ENCODE measurements at regions not wholly inside any gene's neighbourhood (a gene's known extent, or its start where the extent isn't known, plus 50 kb on each side); places are given as distances from the start of the nearest gene placed in this dataset.
A peak's percentile ranks its signal among the peaks of the same experiment; 100 is the strongest.

GRCh38 chr17:6347776-6348175, 87.1 kb downstream of the AIPL1 start:
- 100% methylated on average over 1 of the region's 4 CpGs for WGBS (ENCODE audit: insufficient coverage, low lambda C conversion rate)
- no peak overlapping the region for H3K4me3 ChIP-seq (ENCODE audit: low read length)
- H3K27ac ChIP-seq (ENCODE audit: low read length) = no peak overlapping the region
- no peak for DNase-seq
- no peaks in the 10 kb centered on the region for H3K4me1 ChIP-seq (ENCODE audit: control insufficient read depth, insufficient read depth, low read length)
- H3K36me3 ChIP-seq (ENCODE audit: control insufficient read depth, insufficient read depth, low read length) = no peaks in the 10 kb centered on the region
- H3K9me3 ChIP-seq (ENCODE audit: control insufficient read depth, low read depth, low read length) = no peaks in the 10 kb centered on the region
- H3K27me3 ChIP-seq (ENCODE audit: control insufficient read depth, insufficient read depth, low read length) = no peaks in the 10 kb centered on the region

GRCh38 chr17:6346986-6347385, 87.9 kb downstream of the AIPL1 start:
- no peaks in the 10 kb centered on the region for H3K9me3 ChIP-seq (ENCODE audit: control insufficient read depth, low read depth, low read length)
- WGBS (ENCODE audit: insufficient coverage, low lambda C conversion rate) = no CpG with 5 or more reads among the region's 2 CpGs
- no peak overlapping the region for H3K27ac ChIP-seq (ENCODE audit: low read length)
- H3K27me3 ChIP-seq (ENCODE audit: control insufficient read depth, insufficient read depth, low read length) = no peaks in the 10 kb centered on the region
- no peaks in the 10 kb centered on the region for H3K36me3 ChIP-seq (ENCODE audit: control insufficient read depth, insufficient read depth, low read length)
- no peak for DNase-seq
- no peaks in the 10 kb centered on the region for H3K4me1 ChIP-seq (ENCODE audit: control insufficient read depth, insufficient read depth, low read length)
- H3K4me3 ChIP-seq (ENCODE audit: low read length) = no peak overlapping the region

DNA sequence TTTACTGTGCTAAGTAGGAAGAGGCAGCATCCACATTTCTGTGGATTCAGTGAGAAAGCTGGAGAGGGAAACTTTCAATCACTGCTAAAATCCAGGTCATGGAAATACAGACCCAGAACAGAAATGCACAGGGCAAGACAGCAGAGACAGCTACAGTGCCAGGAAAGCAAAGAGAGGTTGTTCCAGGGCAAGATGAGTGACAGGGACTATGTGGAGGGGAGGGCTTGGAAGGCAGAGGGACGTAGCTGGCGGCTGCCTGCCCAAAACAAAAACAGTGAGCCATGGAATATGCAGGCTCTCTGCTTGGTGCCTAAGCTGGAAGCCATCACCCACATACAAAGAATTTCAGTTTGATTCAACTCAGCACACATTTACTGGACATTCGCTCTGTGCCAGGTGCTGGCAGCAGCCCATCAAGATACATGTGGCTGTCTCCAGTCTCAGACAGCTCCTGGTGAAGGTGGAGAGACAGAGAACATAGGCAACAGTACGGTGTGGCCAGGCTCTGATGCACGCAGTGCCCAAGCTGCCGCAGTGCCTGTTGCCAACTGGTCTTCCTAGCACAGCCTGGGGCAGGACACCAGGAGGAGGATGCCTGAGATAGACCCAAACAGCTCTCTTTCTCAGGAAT, 88.7 kb downstream of the AIPL1 start:
- Histone ChIP-seq H3K4me3 (ENCODE audit: low read length) (no peak overlapping the region), H3K27me3 (ENCODE audit: control insufficient read depth, insufficient read depth, low read length) (no peaks in the 10 kb centered on the region), H3K27ac (ENCODE audit: low read length) (no peak overlapping the region), H3K4me1 (ENCODE audit: control insufficient read depth, insufficient read depth, low read length) (no peaks in the 10 kb centered on the region), H3K36me3 (ENCODE audit: control insufficient read depth, insufficient read depth, low read length) (no peaks in the 10 kb centered on the region), H3K9me3 (ENCODE audit: control insufficient read depth, low read depth, low read length) (no peaks in the 10 kb centered on the region)
- no CpG with 5 or more reads among the region's 6 CpGs for WGBS (ENCODE audit: insufficient coverage, low lambda C conversion rate)
- no peak for DNase-seq

DNA sequence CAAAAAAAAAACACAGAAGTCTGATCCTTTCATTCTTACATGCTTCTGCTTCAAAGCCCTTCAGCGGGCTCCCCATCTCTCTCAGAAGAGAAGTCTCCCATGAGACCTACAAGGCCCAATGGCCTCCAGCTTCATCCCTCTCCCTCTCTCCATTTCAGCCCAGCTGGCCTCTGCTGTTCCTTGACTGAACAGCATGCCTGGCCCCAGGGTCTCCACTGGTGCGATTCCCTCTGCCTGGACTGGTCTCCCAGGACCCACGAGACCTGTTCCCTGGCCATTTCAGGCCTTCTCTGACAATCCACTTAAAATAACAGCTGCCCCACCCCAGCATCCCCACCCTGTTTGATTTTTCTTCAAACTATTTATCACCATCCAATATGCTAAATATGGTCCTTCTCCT, 91.2 kb downstream of the AIPL1 start:
- no peak for DNase-seq
- no peaks in the 10 kb centered on the region for H3K9me3 ChIP-seq (ENCODE audit: control insufficient read depth, low read depth, low read length)
- H3K27ac ChIP-seq (ENCODE audit: low read length) = no peak overlapping the region
- no peak overlapping the region for H3K4me3 ChIP-seq (ENCODE audit: low read length)
- no peaks in the 10 kb centered on the region for H3K4me1 ChIP-seq (ENCODE audit: control insufficient read depth, insufficient read depth, low read length)
- no CpG with 5 or more reads among the region's 3 CpGs for WGBS (ENCODE audit: insufficient coverage, low lambda C conversion rate)
- no peaks in the 10 kb centered on the region for H3K36me3 ChIP-seq (ENCODE audit: control insufficient read depth, insufficient read depth, low read length)
- H3K27me3 ChIP-seq (ENCODE audit: control insufficient read depth, insufficient read depth, low read length) = no peaks in the 10 kb centered on the region

GRCh38 chr17:6343191-6343590, 91.7 kb downstream of the AIPL1 start:
- no peaks in the 10 kb centered on the region for H3K27me3 ChIP-seq (ENCODE audit: control insufficient read depth, insufficient read depth, low read length)
- no CpG with 5 or more reads among the region's 5 CpGs for WGBS (ENCODE audit: insufficient coverage, low lambda C conversion rate)
- DNase-seq = no peak

GRCh38 chr17:6340708-6341107, 94.2 kb downstream of the AIPL1 start:
- no CpG with 5 or more reads among the region's 7 CpGs for WGBS (ENCODE audit: insufficient coverage, low lambda C conversion rate)
- no peaks in the 10 kb centered on the region for H3K9me3 ChIP-seq (ENCODE audit: control insufficient read depth, low read depth, low read length)
- no peaks in the 10 kb centered on the region for H3K4me1 ChIP-seq (ENCODE audit: control insufficient read depth, insufficient read depth, low read length)
- H3K36me3 ChIP-seq (ENCODE audit: control insufficient read depth, insufficient read depth, low read length) = no peaks in the 10 kb centered on the region
- no peak overlapping the region for H3K4me3 ChIP-seq (ENCODE audit: low read length)
- H3K27me3 ChIP-seq (ENCODE audit: control insufficient read depth, insufficient read depth, low read length) = no peaks in the 10 kb centered on the region
- DNase-seq = no peak
- H3K27ac ChIP-seq (ENCODE audit: low read length) = no peak overlapping the region

More at GRCh38 chr17:6343191-6343590, 91.7 kb downstream of the AIPL1 start:
- H3K9me3 ChIP-seq (ENCODE audit: control insufficient read depth, low read depth, low read length) = no peaks in the 10 kb centered on the region
- H3K4me3 ChIP-seq (ENCODE audit: low read length) = no peak overlapping the region
- no peaks in the 10 kb centered on the region for H3K36me3 ChIP-seq (ENCODE audit: control insufficient read depth, insufficient read depth, low read length)
- H3K27ac ChIP-seq (ENCODE audit: low read length) = no peak overlapping the region
- H3K4me1 ChIP-seq (ENCODE audit: control insufficient read depth, insufficient read depth, low read length) = no peaks in the 10 kb centered on the region

GRCh38 chr17:6334386-6334785, 100.5 kb downstream of the AIPL1 start:
- no peaks in the 10 kb centered on the region for H3K4me1 ChIP-seq (ENCODE audit: control insufficient read depth, insufficient read depth, low read length)
- DNase-seq = no peak
- no peak overlapping the region for H3K4me3 ChIP-seq (ENCODE audit: low read length)
- WGBS (ENCODE audit: insufficient coverage, low lambda C conversion rate) = 66% methylated on average over 3 of the region's 5 CpGs
- no peak overlapping the region for H3K27ac ChIP-seq (ENCODE audit: low read length)
- no peaks in the 10 kb centered on the region for H3K36me3 ChIP-seq (ENCODE audit: control insufficient read depth, insufficient read depth, low read length)
- H3K9me3 ChIP-seq (ENCODE audit: control insufficient read depth, low read depth, low read length) = no peaks in the 10 kb centered on the region
- H3K27me3 ChIP-seq (ENCODE audit: control insufficient read depth, insufficient read depth, low read length) = no peaks in the 10 kb centered on the region

GRCh38 chr17:6330936-6331335, 104.0 kb downstream of the AIPL1 start:
- H3K36me3 ChIP-seq (ENCODE audit: control insufficient read depth, insufficient read depth, low read length) = no peaks in the 10 kb centered on the region
- no peaks in the 10 kb centered on the region for H3K9me3 ChIP-seq (ENCODE audit: control insufficient read depth, low read depth, low read length)
- no peak overlapping the region for H3K4me3 ChIP-seq (ENCODE audit: low read length)
- DNase-seq = no peak
- no CpG with 5 or more reads among the region's 2 CpGs for WGBS (ENCODE audit: insufficient coverage, low lambda C conversion rate)
- H3K27me3 ChIP-seq (ENCODE audit: control insufficient read depth, insufficient read depth, low read length) = no peaks in the 10 kb centered on the region
- H3K27ac ChIP-seq (ENCODE audit: low read length) = no peak overlapping the region
- H3K4me1 ChIP-seq (ENCODE audit: control insufficient read depth, insufficient read depth, low read length) = no peaks in the 10 kb centered on the region

DNA sequence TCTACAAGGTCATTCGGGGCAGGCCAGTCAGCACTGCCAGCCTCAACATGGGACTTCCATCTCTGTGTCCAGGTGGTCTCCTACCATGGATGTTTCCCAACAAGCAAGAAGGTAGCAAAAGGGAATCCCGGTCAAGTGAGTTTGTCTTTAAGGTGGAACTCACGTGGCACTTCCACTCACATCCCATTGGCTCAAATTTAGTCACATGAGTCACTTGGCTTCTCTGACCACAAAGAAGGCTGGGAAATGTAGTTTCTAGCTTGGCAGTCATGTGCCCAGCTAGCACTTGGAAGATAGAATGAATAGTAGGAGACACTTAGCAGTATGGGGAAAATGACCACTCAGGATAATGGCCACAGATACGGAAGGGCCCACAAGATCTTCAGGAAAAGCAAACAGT, 106.6 kb downstream of the AIPL1 start:
- Histone ChIP-seq H3K27ac (ENCODE audit: low read length) (no peak overlapping the region), H3K4me3 (ENCODE audit: low read length) (no peak overlapping the region), H3K36me3 (ENCODE audit: control insufficient read depth, insufficient read depth, low read length) (no peaks in the 10 kb centered on the region), H3K4me1 (ENCODE audit: control insufficient read depth, insufficient read depth, low read length) (no peaks in the 10 kb centered on the region), H3K27me3 (ENCODE audit: control insufficient read depth, insufficient read depth, low read length) (no peaks in the 10 kb centered on the region), H3K9me3 (ENCODE audit: control insufficient read depth, low read depth, low read length) (no peaks in the 10 kb centered on the region)
- DNase-seq = no peak
- 80% methylated on average over 1 of the region's 4 CpGs for WGBS (ENCODE audit: insufficient coverage, low lambda C conversion rate)

DNA sequence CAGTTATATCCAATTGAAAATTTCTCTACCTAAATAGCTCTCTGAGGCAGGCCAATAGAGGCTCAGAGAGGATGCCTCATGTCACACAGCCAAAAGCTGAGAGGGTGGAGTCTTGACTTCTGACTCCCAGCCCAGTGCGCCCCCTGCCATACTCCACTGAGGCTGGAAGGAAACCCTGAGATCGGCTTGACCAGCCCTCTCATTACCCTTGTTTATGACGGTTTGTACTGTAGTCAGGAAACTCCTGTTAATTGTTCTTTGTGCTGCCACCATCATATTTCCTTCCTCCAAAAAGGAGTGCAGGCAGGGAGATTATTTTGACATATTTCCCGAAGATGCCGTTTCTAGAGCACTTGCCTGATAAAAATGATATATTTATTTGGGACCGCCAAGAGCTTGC, 107.9 kb downstream of the AIPL1 start:
- peak in 1 of 2 donors; percentile 12 for DNase-seq
- WGBS (ENCODE audit: insufficient coverage, low lambda C conversion rate) = no CpG with 5 or more reads among the region's 6 CpGs
- H3K27ac ChIP-seq (ENCODE audit: low read length) = no peak overlapping the region

DNA sequence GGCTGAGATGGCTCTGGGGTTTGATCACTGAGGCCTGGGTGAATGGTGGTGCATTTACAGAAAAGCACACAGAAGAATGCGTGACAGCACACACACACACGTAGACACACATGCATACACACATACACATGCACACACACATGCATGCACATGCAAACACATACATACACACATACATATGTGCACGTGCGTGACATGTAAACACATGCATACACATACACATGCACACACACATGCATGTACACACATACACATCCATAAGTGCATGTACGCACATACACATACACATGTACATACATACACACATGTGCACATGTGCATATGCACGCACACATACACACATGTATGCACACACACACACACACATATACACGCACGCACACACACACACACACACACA, 108.4 kb downstream of the AIPL1 start:
- no peaks in the 10 kb centered on the region for H3K27me3 ChIP-seq (ENCODE audit: control insufficient read depth, insufficient read depth, low read length)
- no peaks in the 10 kb centered on the region for H3K36me3 ChIP-seq (ENCODE audit: control insufficient read depth, insufficient read depth, low read length)
- no peak overlapping the region for H3K4me3 ChIP-seq (ENCODE audit: low read length)
- WGBS (ENCODE audit: insufficient coverage, low lambda C conversion rate) = no CpG with 5 or more reads among the region's 8 CpGs
- no peaks in the 10 kb centered on the region for H3K9me3 ChIP-seq (ENCODE audit: control insufficient read depth, low read depth, low read length)
- H3K27ac ChIP-seq (ENCODE audit: low read length) = no peak overlapping the region
- no peak for DNase-seq
- no peaks in the 10 kb centered on the region for H3K4me1 ChIP-seq (ENCODE audit: control insufficient read depth, insufficient read depth, low read length)

More for the DNA sequence above, 107.9 kb downstream of the AIPL1 start:
- Histone ChIP-seq H3K9me3 (ENCODE audit: control insufficient read depth, low read depth, low read length) (no peaks in the 10 kb centered on the region), H3K4me3 (ENCODE audit: low read length) (no peak overlapping the region), H3K27me3 (ENCODE audit: control insufficient read depth, insufficient read depth, low read length) (no peaks in the 10 kb centered on the region), H3K4me1 (ENCODE audit: control insufficient read depth, insufficient read depth, low read length) (no peaks in the 10 kb centered on the region), H3K36me3 (ENCODE audit: control insufficient read depth, insufficient read depth, low read length) (no peaks in the 10 kb centered on the region)

Data from large intestine (tissue), 3 donors.